GM19025 (cell line): ENCODE measurements at regions not wholly inside any gene's neighbourhood (a gene's known extent, or its start where the extent isn't known, plus 50 kb on each side); places are given as distances from the start of the nearest gene placed in this dataset.
"Not testable (repeated sequence)": the region's sequence is repeated elsewhere in the genome, so short reads cannot be mapped to it uniquely, and the experiment has no call there.

Source experiments
- ATAC-seq: cut with Tn5 transposase; IDR thresholded peaks from one replicate; pipeline ENCODE4 v1.9.1; 2021; ENCODE audit warnings: mild to moderate bottlenecking, low read depth, moderate library complexity; ENCODE audit not compliant: unreplicated experiment

- no peak for ATAC-seq
These were observed 694.5 kb downstream of the RNF144A start for GRCh38 chr2:7611750-7612149.

- ATAC-seq, result no peak
These were observed 695.8 kb downstream of the RNF144A start for GRCh38 chr2:7612969-7613368.

GRCh38 chr2:7613831-7614230, 696.6 kb downstream of the RNF144A start:
- ATAC-seq, result no peak

- ATAC-seq, result no peak
These were observed 700.8 kb downstream of the RNF144A start for GRCh38 chr2:7618031-7618430.

GRCh38 chr2:7619203-7619970, 702.2 kb downstream of the RNF144A start:
- no peak for ATAC-seq

GRCh38 chr2:7620255-7620654, 703.0 kb downstream of the RNF144A start:
- ATAC-seq, result no peak

GRCh38 chr2:7621018-7621814, 704.0 kb downstream of the RNF144A start:
- ATAC-seq, result no peak

- no peak for ATAC-seq
These were observed 708.4 kb downstream of the RNF144A start for GRCh38 chr2:7625392-7626138.

GRCh38 chr2:7626139-7626537, 708.9 kb downstream of the RNF144A start:
- ATAC-seq, result no peak

GRCh38 chr2:7627583-7627982, 710.4 kb downstream of the RNF144A start:
- no peak for ATAC-seq

GRCh38 chr2:7632420-7632819, 715.2 kb downstream of the RNF144A start:
- no peak for ATAC-seq

GRCh38 chr2:7633566-7634153, 716.4 kb downstream of the RNF144A start:
- no peak for ATAC-seq

- no peak for ATAC-seq
These were observed 717.2 kb downstream of the RNF144A start for GRCh38 chr2:7634409-7634808.

- ATAC-seq, result no peak
These were observed 722.3 kb downstream of the RNF144A start for GRCh38 chr2:7639476-7639875.

GRCh38 chr2:7641272-7641671, 724.1 kb downstream of the RNF144A start:
- ATAC-seq, result not testable (repeated sequence)

GRCh38 chr2:7646024-7646423, 728.8 kb downstream of the RNF144A start:
- ATAC-seq, result no peak

GRCh38 chr2:7646661-7647060, 729.4 kb downstream of the RNF144A start:
- no peak for ATAC-seq

GRCh38 chr2:7648221-7648795, 731.1 kb downstream of the RNF144A start:
- ATAC-seq, result no peak

- no peak for ATAC-seq
These were observed 732.4 kb downstream of the RNF144A start for GRCh38 chr2:7649461-7650228.

GRCh38 chr2:7653617-7654016, 736.4 kb downstream of the RNF144A start:
- no peak for ATAC-seq
